Activated CD4-positive, alpha-beta T cell treated with anti-CD3 and anti-CD28 coated beads, Interleukin-2, Interleukin-6, amounts not matched to agents 100 ng/mL and 50 ng/mL, durations not matched to agents 16 hours and 8 hours (primary cell): ENCODE measurements at regions not wholly inside any gene's neighbourhood (a gene's known extent, or its start where the extent isn't known, plus 50 kb on each side); places are given as distances from the start of the nearest gene placed in this dataset.

ENCODE experiments used
- DNase-seq: peaks from one replicate; pipeline ENCODE4 v3.0.0-alpha.2; 2020

GRCh38 chr10:78875331-78875877 is 193.4 kb upstream of the ZMIZ1 start:
- DNase-seq = no peak

GRCh38 chr10:78875932-78876331 is 192.8 kb upstream of the ZMIZ1 start:
- DNase-seq = no peak

GRCh38 chr10:78876449-78876848 is 192.3 kb upstream of the ZMIZ1 start:
- no peak for DNase-seq

GRCh38 chr10:78879621-78880020 is 189.1 kb upstream of the ZMIZ1 start:
- no peak for DNase-seq

GRCh38 chr10:78886129-78886528 is 182.6 kb upstream of the ZMIZ1 start:
- DNase-seq = no peak

GRCh38 chr10:78889536-78890063 is 179.2 kb upstream of the ZMIZ1 start:
- no peak for DNase-seq

GRCh38 chr10:78890506-78890905 is 178.3 kb upstream of the ZMIZ1 start:
- no peak for DNase-seq

- DNase-seq = no peak
Observed at GRCh38 chr10:78891741-78892140, 177.0 kb upstream of the ZMIZ1 start.

GRCh38 chr10:78892338-78893176 is 176.2 kb upstream of the ZMIZ1 start:
- DNase-seq = no peak

GRCh38 chr10:78893217-78893616 is 175.5 kb upstream of the ZMIZ1 start:
- no peak for DNase-seq

GRCh38 chr10:78894089-78894840 is 174.5 kb upstream of the ZMIZ1 start:
- no peak for DNase-seq

- DNase-seq = no peak
Observed at GRCh38 chr10:78894841-78895195, 173.9 kb upstream of the ZMIZ1 start.

GRCh38 chr10:78895469-78895868 is 173.3 kb upstream of the ZMIZ1 start:
- no peak for DNase-seq

GRCh38 chr10:78896159-78896928 is 172.4 kb upstream of the ZMIZ1 start:
- no peak for DNase-seq

- DNase-seq = no peak
Observed at GRCh38 chr10:78898341-78899097, 170.2 kb upstream of the ZMIZ1 start.

- DNase-seq = no peak
Observed at GRCh38 chr10:78899098-78899754, 169.5 kb upstream of the ZMIZ1 start.

GRCh38 chr10:78899996-78900714 is 168.6 kb upstream of the ZMIZ1 start:
- DNase-seq = no peak

GRCh38 chr10:78900715-78901430 is 167.9 kb upstream of the ZMIZ1 start:
- DNase-seq = no peak

GRCh38 chr10:78901694-78902093 is 167.1 kb upstream of the ZMIZ1 start:
- no peak for DNase-seq

- no peak for DNase-seq
Observed at GRCh38 chr10:78902815-78903214, 166.0 kb upstream of the ZMIZ1 start.
